CD14-positive monocyte (primary cell): ENCODE measurements at regions not wholly inside any gene's neighbourhood (a gene's known extent, or its start where the extent isn't known, plus 50 kb on each side); places are given as distances from the start of the nearest gene placed in this dataset.

Experiments used
- DNase-seq, 3 donors: peaks; one replicate each; pipeline ENCODE4 v3.0.0-alpha.2; 2011 to 2022
- H2AFZ ChIP-seq: 2 replicates; pipeline ENCODE4 v1.6.0; 2012; ENCODE audit warnings: mild to moderate bottlenecking, low read depth, low read length, inconsistent platforms; ENCODE audit not compliant: insufficient read depth, poor library complexity, severe bottlenecking
- H3K27ac ChIP-seq, 2 donors: 1 replicate in 1 of 2; 2 replicates in 1 of 2; pipeline ENCODE4 v1.5.1; 2012 to 2013; ENCODE audit warnings: low read length in 2 of 2, control low read depth in 1 of 2, inconsistent platforms in 1 of 2, low read depth in 1 of 2, mild to moderate bottlenecking in 1 of 2
- H3K27me3 ChIP-seq, 2 donors: one replicate each; pipeline versions ENCODE4 v1.6.0 to v1.6.1; 2011 to 2013; ENCODE audit warnings: low read length in 2 of 2; ENCODE audit not compliant: control insufficient read depth in 2 of 2, insufficient read depth in 2 of 2
- H3K36me3 ChIP-seq, 2 donors: replicated peaks in 1 of 2; 1 replicate in 1 of 2; 2 replicates in 1 of 2; pipeline versions ENCODE4 v1.5.1 to v1.6.1; 2012 to 2013; ENCODE audit warnings: low read length in 2 of 2, control low read depth in 1 of 2, inconsistent platforms in 1 of 2, mild to moderate bottlenecking in 1 of 2; ENCODE audit not compliant: insufficient read depth in 2 of 2, control insufficient read depth in 1 of 2
- H3K4me1 ChIP-seq, 2 donors: 1 replicate in 1 of 2; 2 replicates in 1 of 2; pipeline versions ENCODE4 v1.5.1 to v1.6.1; 2012 to 2013; ENCODE audit warnings: low read length in 2 of 2, control low read depth in 1 of 2, inconsistent platforms in 1 of 2, mild to moderate bottlenecking in 1 of 2, moderate library complexity in 1 of 2; ENCODE audit not compliant: insufficient read depth in 2 of 2, control insufficient read depth in 1 of 2
- H3K4me2 ChIP-seq: replicated peaks from 2 replicates; pipeline ENCODE3; 2012; ENCODE audit warnings: low read length, moderate library complexity, mild to moderate bottlenecking; ENCODE audit not compliant: poor library complexity, severe bottlenecking; ENCODE audit errors: extremely low read depth
- H3K4me3 ChIP-seq, 3 experiments: fragments of 200-600 bp in 1 of 3; sonication (generic) in 1 of 3; replicated peaks in 1 of 3; 1 replicate in 2 of 3; 2 replicates in 1 of 3; pipeline ENCODE4 v1.5.1; 2011 to 2013; ENCODE audit warnings: low read length in 3 of 3, mild to moderate bottlenecking in 3 of 3, control low read depth in 2 of 3, low read depth in 2 of 3, inconsistent platforms in 1 of 3, moderate library complexity in 1 of 3
- H3K79me2 ChIP-seq: 2 replicates; pipeline ENCODE4 v1.6.0; 2012; ENCODE audit warnings: mild to moderate bottlenecking, control low read depth, inconsistent platforms, low read length, moderate library complexity; ENCODE audit not compliant: insufficient read depth
- H3K9ac ChIP-seq: 2 replicates; pipeline ENCODE4 v1.6.0; 2017; ENCODE audit warnings: low read length, mild to moderate bottlenecking; ENCODE audit not compliant: insufficient read depth, poor library complexity, severe bottlenecking
- H3K9me3 ChIP-seq, 2 donors: replicated peaks in 1 of 2; 1 replicate in 1 of 2; 2 replicates in 1 of 2; pipeline versions ENCODE4 v1.5.1 to v1.6.1; 2012 to 2013; ENCODE audit warnings: low read length in 2 of 2, control low read depth in 1 of 2; ENCODE audit not compliant: control insufficient read depth in 1 of 2, insufficient read depth in 1 of 2
- H4K20me1 ChIP-seq: 2 replicates; pipeline ENCODE4 v1.6.0; 2012; ENCODE audit warnings: mild to moderate bottlenecking, low read length, control low read depth, moderate library complexity; ENCODE audit not compliant: insufficient read depth
- H3K27ac Mint-ChIP-seq, 7 donors: one replicate each; pipeline ENCODE4 v1.8.0; 2020; ENCODE audit warnings: mild to moderate bottlenecking in 7 of 7, mixed read lengths in 7 of 7, moderate library complexity in 6 of 7, inconsistent platforms in 2 of 7
- H3K27me3 Mint-ChIP-seq, 3 donors: one replicate each; pipeline ENCODE4 v1.8.0; 2021 to 2022; ENCODE audit warnings: low read depth in 3 of 3, mild to moderate bottlenecking in 3 of 3, mixed read lengths in 3 of 3, moderate library complexity in 3 of 3, inconsistent platforms in 1 of 3
- H3K36me3 Mint-ChIP-seq, 2 donors: one replicate each; pipeline ENCODE4 v1.8.0; 2020; ENCODE audit warnings: mixed read lengths in 2 of 2, inconsistent platforms in 1 of 2, mild to moderate bottlenecking in 1 of 2
- H3K4me1 Mint-ChIP-seq: one replicate; pipeline ENCODE4 v1.8.0; 2020; ENCODE audit warnings: mild to moderate bottlenecking, mixed read lengths
- H3K4me3 Mint-ChIP-seq, 2 donors: one replicate each; pipeline ENCODE4 v1.8.0; 2020; ENCODE audit warnings: mild to moderate bottlenecking in 2 of 2, mixed read lengths in 2 of 2, moderate library complexity in 1 of 2
- H3K9me3 Mint-ChIP-seq, 7 donors: one replicate each; pipeline ENCODE4 v1.8.0; 2020 to 2022; ENCODE audit warnings: mixed read lengths in 7 of 7, mild to moderate bottlenecking in 6 of 7, moderate library complexity in 6 of 7, inconsistent platforms in 2 of 7
- WGBS: methylation state at CpG from one replicate; pipeline ENCODE4 v1.1.5; 2013; ENCODE audit warnings: missing lambda C conversion rate; ENCODE audit not compliant: insufficient coverage; 5-methylcytosine and 5-hydroxymethylcytosine counted together
- intact Hi-C, 2 donors: fragments of 100-400 bp; cut with micrococcal nuclease; formaldehyde crosslinking; loops; one replicate each; pipeline versions ENCODE4 v1.15.0 to v1.15.1; 2023
- TF ChIP-seq, protein P1 (sequence below): fragments of 200-600 bp; IDR thresholded peaks from one replicate; pipeline ENCODE4 v1.8.0; 2022; ENCODE audit warnings: antibody characterized with exemption, mild to moderate bottlenecking

DNA sequence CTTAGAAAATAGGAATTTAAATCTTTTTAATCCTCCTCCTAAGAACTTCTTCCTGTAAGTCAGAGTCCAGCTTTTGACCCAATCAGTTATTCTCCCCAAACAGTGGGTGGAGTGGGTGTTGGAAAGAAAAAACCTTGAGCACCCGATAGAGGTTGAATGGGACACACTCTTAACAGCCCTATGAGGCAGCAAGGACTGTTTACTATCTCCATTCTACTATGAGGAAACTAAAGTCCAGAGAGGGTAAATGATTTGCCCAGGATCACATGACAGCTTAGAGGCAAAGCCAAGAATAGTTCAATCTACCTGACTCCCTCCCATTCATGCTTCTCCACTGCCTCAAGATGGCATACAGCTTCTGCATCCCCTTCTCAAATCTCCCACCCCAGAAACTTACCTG lies 57.6 kb upstream of the SLC35B4 start:
- Histone ChIP-seq H2AFZ (no peak overlapping the region), H3K27ac (no peak overlapping the region), H3K36me3 (no peaks in the 10 kb centered on the region), H3K79me2 (no peaks in the 10 kb centered on the region), H3K4me1 (no peaks in the 10 kb centered on the region), H3K4me2 (no peak overlapping the region), H3K4me3 (no peak overlapping the region), H3K9me3 (no peaks in the 10 kb centered on the region), H3K9ac (no peak overlapping the region), H4K20me1 (no peaks in the 10 kb centered on the region), H3K27me3 (no peaks in the 10 kb centered on the region)
- Mint-ChIP-seq H3K27ac (no peak overlapping the region), H3K4me1 (no peaks in the 10 kb centered on the region), H3K27me3 (peaks cover 1 to 11% (median 6%) of the 10 kb centered on the region in 3 donors), H3K4me3 (no peak overlapping the region), H3K36me3 (no peaks in the 10 kb centered on the region), H3K9me3 (peaks cover 0 to 2% (median 0%) of the 10 kb centered on the region in 7 donors)
- no CpG with 5 or more reads among the region's 1 CpG for WGBS
- TF ChIP-seq, protein P1, sequence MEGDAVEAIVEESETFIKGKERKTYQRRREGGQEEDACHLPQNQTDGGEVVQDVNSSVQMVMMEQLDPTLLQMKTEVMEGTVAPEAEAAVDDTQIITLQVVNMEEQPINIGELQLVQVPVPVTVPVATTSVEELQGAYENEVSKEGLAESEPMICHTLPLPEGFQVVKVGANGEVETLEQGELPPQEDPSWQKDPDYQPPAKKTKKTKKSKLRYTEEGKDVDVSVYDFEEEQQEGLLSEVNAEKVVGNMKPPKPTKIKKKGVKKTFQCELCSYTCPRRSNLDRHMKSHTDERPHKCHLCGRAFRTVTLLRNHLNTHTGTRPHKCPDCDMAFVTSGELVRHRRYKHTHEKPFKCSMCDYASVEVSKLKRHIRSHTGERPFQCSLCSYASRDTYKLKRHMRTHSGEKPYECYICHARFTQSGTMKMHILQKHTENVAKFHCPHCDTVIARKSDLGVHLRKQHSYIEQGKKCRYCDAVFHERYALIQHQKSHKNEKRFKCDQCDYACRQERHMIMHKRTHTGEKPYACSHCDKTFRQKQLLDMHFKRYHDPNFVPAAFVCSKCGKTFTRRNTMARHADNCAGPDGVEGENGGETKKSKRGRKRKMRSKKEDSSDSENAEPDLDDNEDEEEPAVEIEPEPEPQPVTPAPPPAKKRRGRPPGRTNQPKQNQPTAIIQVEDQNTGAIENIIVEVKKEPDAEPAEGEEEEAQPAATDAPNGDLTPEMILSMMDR = no peak
- intact Hi-C loops = no loop called here
- no peak for DNase-seq

DNA sequence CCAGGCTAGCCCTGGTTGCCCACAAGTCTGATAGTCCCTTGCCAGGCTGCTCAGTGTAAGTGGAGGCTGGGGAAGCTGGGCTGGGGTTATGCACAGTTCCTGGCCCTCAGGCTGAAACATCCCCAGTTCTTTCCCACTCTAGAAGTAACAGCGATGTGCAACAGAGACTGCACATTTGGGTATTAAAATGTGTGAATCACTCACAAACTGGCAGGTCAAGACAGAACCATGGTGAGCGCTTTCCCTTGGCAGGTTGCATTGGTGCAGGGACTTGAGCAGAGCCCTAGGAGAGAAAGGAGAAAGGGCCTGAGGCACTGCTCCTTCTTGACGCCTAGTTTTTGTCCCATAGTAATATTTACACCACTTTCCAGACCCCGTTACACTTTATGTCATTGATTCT lies 56.1 kb upstream of the SLC35B4 start:
- no peaks in the 10 kb centered on the region for H4K20me1 ChIP-seq
- H3K9me3 ChIP-seq = no peaks in the 10 kb centered on the region
- H3K27ac Mint-ChIP-seq = no peak overlapping the region
- no peak for DNase-seq
- H3K4me3 Mint-ChIP-seq = no peak overlapping the region
- H3K79me2 ChIP-seq = no peaks in the 10 kb centered on the region
- peaks cover 6% of the 10 kb centered on the region for H3K4me1 Mint-ChIP-seq
- no peak overlapping the region for H3K9ac ChIP-seq
- peaks cover 0 to 2% (median 0%) of the 10 kb centered on the region in 7 donors for H3K9me3 Mint-ChIP-seq
- H3K4me2 ChIP-seq = no peak overlapping the region
- H3K27me3 Mint-ChIP-seq = peaks cover 4 to 10% (median 8%) of the 10 kb centered on the region in 3 donors
- no peak overlapping the region for H2AFZ ChIP-seq
- H3K4me1 ChIP-seq = no peaks in the 10 kb centered on the region
- WGBS = no CpG with 5 or more reads among the region's 4 CpGs
- no peaks in the 10 kb centered on the region for H3K36me3 ChIP-seq
- no peak overlapping the region for H3K4me3 ChIP-seq
- TF ChIP-seq, protein P1 = no peak
- no peaks in the 10 kb centered on the region for H3K27me3 ChIP-seq
- intact Hi-C loops = no loop called here
- H3K36me3 Mint-ChIP-seq = no peaks in the 10 kb centered on the region
- no peak overlapping the region for H3K27ac ChIP-seq
